GM21825 (cell line): ENCODE measurements at regions not wholly inside any gene's neighbourhood (a gene's known extent, or its start where the extent isn't known, plus 50 kb on each side); places are given as distances from the start of the nearest gene placed in this dataset.
"Not testable (repeated sequence)": the region's sequence is repeated elsewhere in the genome, so short reads cannot be mapped to it uniquely, and the experiment has no call there.

Experiments used
- ATAC-seq: cut with Tn5 transposase; IDR thresholded peaks from one replicate; pipeline ENCODE4 v1.9.1; 2021; ENCODE audit warnings: mild to moderate bottlenecking, moderate library complexity; ENCODE audit not compliant: unreplicated experiment

DNA sequence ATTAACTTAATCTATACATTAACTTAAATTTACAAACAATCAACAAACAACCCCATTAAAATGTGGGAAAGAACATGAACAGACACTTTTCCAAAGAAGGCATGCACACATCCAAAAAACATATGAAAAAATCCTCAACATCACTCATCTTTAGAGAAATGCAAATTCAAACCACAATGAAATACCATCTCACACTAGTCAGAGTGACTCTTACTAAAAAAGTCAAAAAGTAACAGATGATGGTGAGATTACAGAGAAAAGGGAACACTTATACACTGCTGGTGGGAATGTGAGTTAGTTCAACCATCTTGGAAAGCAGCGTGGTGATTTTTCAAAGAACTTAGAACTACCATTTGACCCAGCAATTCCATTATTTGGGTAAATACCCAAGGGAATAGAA is 759.2 kb upstream of the SLITRK1 start:
- no peak for ATAC-seq

- ATAC-seq = no peak
Observed at GRCh38 chr13:84640691-84641090, 758.4 kb upstream of the SLITRK1 start.

- no peak for ATAC-seq
Observed at GRCh38 chr13:84630476-84630875, 748.2 kb upstream of the SLITRK1 start.

GRCh38 chr13:84616864-84617263 is 734.6 kb upstream of the SLITRK1 start:
- ATAC-seq = no peak

GRCh38 chr13:84609716-84610115 is 727.4 kb upstream of the SLITRK1 start:
- ATAC-seq = no peak

DNA sequence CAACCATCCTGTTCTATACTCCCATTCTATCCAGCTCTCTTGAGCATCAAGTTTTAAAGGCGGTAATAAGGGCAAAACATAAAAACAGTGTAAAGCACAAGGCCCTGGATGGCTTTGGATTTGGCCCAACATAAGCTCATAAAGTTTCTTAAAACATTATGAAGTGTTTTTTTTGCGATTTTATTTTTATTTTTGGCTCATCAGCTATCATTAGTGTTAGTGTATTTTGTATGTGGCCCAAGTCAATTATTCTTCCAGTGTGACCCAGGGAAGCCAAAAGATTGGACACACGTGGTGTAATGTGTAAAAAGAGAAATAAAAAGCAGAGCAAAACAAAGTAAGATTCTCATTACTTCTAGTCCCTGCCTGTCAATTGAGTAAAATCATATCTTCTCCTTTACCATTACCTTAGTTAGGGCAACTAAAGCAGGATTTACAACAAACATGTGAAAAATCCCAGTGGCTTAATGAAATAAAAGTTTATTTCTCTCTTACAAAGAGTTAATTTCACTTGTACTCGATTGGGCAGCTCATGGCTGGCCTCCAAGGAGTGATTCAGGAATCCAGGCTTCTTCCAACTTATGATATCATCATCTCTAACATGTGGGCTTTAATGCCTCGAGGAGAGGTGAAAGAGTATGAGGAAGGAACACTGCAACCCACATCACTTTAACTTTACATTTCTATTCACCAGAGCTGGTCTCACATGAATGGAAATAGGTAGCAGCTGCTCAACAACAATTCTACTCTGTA is 725.2 kb upstream of the SLITRK1 start:
- ATAC-seq = no peak

DNA sequence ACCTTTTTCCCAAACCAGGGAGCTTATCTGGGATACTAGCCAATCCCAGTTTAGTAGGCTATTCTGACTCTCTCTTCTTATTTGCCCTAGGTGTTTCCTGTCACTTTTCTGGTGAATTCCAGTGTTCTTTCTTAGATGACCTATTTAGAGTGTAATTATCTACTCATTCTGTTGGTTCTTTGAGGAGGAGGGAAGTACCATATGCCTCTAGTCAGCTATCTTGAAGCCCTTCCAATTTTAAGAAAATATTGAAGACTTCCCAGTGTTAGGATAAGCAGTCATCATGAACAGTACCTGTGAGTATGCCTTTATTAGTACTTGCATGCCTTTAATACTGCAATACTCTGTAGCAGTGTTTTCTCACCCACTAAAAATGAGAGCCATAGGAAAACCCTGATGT is 724.3 kb upstream of the SLITRK1 start:
- ATAC-seq = no peak

GRCh38 chr13:84605927-84606326 is 723.7 kb upstream of the SLITRK1 start:
- ATAC-seq = no peak

DNA sequence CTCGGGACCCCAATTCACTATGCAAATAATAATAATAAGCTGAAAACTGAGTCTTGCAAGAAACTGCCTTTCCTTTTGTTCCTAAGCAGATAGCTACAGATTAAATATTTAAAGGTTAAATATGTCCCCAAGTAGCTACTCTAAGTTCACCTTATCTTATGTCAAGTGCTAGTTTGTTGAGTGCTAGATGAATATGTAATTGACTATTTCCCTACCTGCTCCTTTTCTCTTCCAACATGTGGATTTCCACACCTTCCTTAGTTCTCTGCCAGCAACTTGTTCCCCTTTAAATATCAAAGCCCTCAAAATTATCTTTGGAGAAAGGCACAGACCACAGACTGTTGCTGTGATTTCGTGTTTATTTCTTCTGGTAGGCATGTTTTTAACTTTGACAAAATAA is 709.2 kb upstream of the SLITRK1 start:
- ATAC-seq = no peak

- ATAC-seq = no peak
Observed at GRCh38 chr13:84590663-84591062, 708.4 kb upstream of the SLITRK1 start.

DNA sequence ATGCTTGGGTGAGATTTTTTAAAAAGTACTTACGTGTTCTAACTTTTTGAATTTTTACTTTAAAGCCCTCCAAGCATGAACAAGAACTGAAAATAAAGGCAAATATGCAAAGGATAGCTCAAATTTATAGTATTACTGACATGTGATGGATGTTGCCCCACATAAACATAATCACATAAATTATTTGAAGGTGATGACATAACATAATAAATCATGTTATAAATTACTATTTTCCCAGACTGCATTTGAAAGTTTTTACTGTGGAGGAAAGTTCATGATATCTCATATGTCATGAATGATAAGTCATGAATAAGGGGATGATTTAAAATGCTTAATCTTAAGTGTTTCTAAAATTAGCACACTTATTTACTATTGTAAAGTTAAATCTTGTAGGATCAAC is 705.7 kb upstream of the SLITRK1 start:
- no peak for ATAC-seq

DNA sequence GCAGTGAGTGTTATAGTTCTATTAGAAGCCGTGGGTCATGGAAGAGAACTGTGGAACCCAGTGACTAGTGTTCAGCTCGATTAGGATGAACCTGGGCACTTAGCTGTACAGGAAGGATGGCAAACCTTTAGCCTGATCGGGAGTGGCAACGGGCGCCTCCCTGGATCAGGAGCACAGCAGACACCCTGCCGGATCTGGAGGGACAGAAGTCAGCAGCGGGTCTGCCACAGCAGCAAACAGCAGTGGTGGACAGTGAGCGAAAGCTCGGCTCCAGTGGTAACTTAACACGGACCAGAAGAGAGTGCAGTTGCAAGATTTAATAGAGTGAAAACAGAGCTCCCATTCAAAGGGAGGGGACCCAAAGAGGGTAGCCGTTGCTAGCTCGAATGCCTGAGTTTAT is 697.6 kb upstream of the SLITRK1 start:
- not testable (repeated sequence) for ATAC-seq

DNA sequence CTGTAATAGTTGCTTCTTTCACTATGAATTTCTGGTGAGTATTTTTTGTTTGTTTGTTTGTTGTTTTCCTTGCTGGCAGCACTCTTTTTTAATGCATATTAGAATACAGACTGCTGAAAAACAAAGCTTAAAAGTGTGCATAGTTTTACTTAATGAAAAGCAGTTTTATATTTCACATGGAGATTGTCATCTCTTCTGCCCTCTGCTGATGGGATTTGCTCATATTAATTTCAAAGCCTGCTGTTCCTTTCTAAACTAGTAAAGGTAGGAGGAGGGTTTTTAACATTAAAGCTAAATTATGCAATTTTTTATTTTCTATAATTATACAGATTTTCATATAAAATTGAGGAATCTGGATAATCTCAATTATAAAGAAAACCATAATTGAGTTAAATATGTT is 692.6 kb upstream of the SLITRK1 start:
- no peak for ATAC-seq

DNA sequence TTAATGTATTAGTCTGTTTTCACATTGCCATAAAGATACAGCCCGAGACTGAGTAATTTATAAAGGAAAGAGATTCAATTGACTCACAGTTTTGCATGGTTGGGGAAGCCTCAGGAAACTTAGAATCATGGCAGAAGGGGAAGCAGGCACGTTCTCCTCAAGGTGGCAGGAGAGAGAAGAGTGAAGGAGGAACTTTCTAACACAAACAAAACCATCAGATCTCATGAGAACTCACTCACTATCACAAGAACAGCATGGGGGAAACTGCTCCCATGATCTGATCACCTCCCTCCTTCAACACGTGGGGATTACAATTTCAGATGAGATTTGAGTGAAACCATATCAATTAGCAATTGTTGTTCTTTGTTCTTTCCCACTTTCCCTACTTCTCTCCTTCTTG is 689.0 kb upstream of the SLITRK1 start:
- ATAC-seq = no peak

- ATAC-seq = no peak
Observed at GRCh38 chr13:84570831-84571230, 688.6 kb upstream of the SLITRK1 start.

DNA sequence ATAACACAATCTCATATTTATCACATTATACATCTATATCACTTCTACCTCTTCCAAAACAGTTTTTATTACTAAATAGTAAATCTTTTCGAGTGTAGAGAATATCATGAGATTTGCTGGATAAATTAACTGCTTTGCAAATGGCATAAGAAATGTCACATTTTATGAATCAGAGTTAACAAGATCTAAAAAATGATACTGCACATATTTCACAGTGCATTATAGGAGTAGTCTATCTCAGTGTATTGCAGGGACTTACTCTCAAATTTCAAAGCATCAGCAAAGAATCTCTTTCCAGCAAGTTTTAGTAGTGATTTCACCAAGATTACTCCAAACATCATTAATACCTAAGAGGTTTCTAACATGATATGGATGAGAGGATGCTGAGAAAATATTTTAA is 687.1 kb upstream of the SLITRK1 start:
- ATAC-seq = no peak

- no peak for ATAC-seq
Observed at GRCh38 chr13:84567848-84568247, 685.6 kb upstream of the SLITRK1 start.

- ATAC-seq = no peak
Observed at GRCh38 chr13:84566780-84567179, 684.5 kb upstream of the SLITRK1 start.

- ATAC-seq = no peak
Observed at GRCh38 chr13:84563611-84564010, 681.3 kb upstream of the SLITRK1 start.

DNA sequence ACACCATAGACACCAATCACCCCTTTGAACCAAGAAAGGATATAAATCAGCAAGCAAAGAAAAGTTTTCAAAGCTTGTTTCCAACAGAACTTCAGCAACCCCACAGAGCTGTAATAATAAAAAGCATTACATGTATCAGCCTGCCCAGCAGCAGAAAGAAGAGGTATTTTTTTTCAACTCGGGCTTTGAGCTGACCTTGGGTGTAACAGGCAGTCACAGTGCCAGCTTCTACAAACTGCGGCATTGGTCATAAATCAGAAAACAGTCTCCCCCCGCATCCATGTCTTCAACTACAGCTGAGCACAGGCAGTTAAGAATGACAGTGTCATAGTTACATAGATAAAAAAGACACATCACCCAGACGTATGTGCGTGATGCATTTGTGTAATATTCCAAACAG is 671.0 kb upstream of the SLITRK1 start:
- ATAC-seq = no peak

GRCh38 chr13:84543962-84544361 is 661.7 kb upstream of the SLITRK1 start:
- ATAC-seq = no peak

GRCh38 chr13:84542348-84542747 is 660.1 kb upstream of the SLITRK1 start:
- ATAC-seq = no peak

- ATAC-seq = no peak
Observed at GRCh38 chr13:84536906-84537305, 654.6 kb upstream of the SLITRK1 start.
